Stimulated activated CD8-positive, alpha-beta memory T cell treated with anti-CD3 and anti-CD28 coated beads, Interleukin-7, amount 100 ng/mL, for 1 hour (primary cell): ENCODE measurements at regions not wholly inside any gene's neighbourhood (a gene's known extent, or its start where the extent isn't known, plus 50 kb on each side); places are given as distances from the start of the nearest gene placed in this dataset.

ENCODE experiments used
- DNase-seq, 2 donors: peaks; one replicate each; pipeline ENCODE4 v3.0.0-alpha.2; 2020; ENCODE audit warnings: low read depth in 2 of 2

- no peak for DNase-seq
Measured at GRCh38 chr2:121159291-121160071, 125.5 kb downstream of the TFCP2L1 start.

GRCh38 chr2:121160366-121160765 lies 124.6 kb downstream of the TFCP2L1 start:
- no peak for DNase-seq

- DNase-seq: no peak
Measured at GRCh38 chr2:121161272-121161671, 123.7 kb downstream of the TFCP2L1 start.

- DNase-seq: no peak
Measured at GRCh38 chr2:121162893-121163292, 122.1 kb downstream of the TFCP2L1 start.

- no peak for DNase-seq
Measured at GRCh38 chr2:121164042-121164441, 121.0 kb downstream of the TFCP2L1 start.

- DNase-seq: no peak
Measured at GRCh38 chr2:121165038-121165542, 119.9 kb downstream of the TFCP2L1 start.
